HG02763 (cell line): ENCODE measurements at regions not wholly inside any gene's neighbourhood (a gene's known extent, or its start where the extent isn't known, plus 50 kb on each side); places are given as distances from the start of the nearest gene placed in this dataset.

ENCODE experiments used
- ATAC-seq: cut with Tn5 transposase; IDR thresholded peaks from one replicate; pipeline ENCODE4 v1.9.1; 2021; ENCODE audit warnings: mild to moderate bottlenecking, moderate library complexity; ENCODE audit not compliant: unreplicated experiment

DNA sequence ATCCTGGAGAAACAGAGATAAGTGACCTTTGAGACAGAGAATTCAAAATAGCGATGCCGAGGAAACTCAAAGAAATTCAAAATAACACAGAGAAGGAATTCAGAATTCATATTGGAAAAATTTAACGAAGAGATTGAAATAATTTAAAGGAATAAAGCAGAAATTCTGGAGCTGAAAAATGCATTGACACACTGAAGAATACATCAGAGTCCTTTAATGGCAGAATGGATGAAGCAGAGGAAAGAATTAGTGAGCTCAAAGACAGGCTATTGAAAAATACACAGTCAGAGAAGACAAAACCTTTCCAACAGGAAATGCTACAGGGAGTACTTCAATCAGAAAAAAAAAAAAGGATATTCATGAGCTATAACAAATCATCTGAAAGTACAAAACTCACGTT, 185.8 kb downstream of the PARM1 start:
- no peak for ATAC-seq

GRCh38 chr4:75110061-75110460, 177.1 kb downstream of the PARM1 start:
- ATAC-seq, result no peak

GRCh38 chr4:75107755-75108612, 175.1 kb downstream of the PARM1 start:
- ATAC-seq, result no peak

GRCh38 chr4:75102787-75103085, 169.8 kb downstream of the PARM1 start:
- ATAC-seq, result no peak

GRCh38 chr4:75101906-75102786, 169.2 kb downstream of the PARM1 start:
- ATAC-seq, result peak; percentile 42
